Activated gamma-delta T cell treated with Interleukin-2 at 50 U/mL for 16 hours (primary cell): ENCODE measurements at regions not wholly inside any gene's neighbourhood (a gene's known extent, or its start where the extent isn't known, plus 50 kb on each side); places are given as distances from the start of the nearest gene placed in this dataset.

Experiments used
- DNase-seq: peaks from one replicate; pipeline ENCODE4 v3.0.0-alpha.2; 2020

GRCh38 chr4:11609751-11610150, 181.1 kb upstream of the HS3ST1 start:
- no peak for DNase-seq

- no peak for DNase-seq
Measured at GRCh38 chr4:11608992-11609391, 180.3 kb upstream of the HS3ST1 start.

- no peak for DNase-seq
Measured at GRCh38 chr4:11606078-11606477, 177.4 kb upstream of the HS3ST1 start.

GRCh38 chr4:11605597-11605996, 176.9 kb upstream of the HS3ST1 start:
- DNase-seq, result no peak

- no peak for DNase-seq
Measured at GRCh38 chr4:11604821-11605220, 176.1 kb upstream of the HS3ST1 start.

GRCh38 chr4:11603591-11604194, 175.0 kb upstream of the HS3ST1 start:
- DNase-seq, result no peak

- no peak for DNase-seq
Measured at GRCh38 chr4:11602606-11603340, 174.1 kb upstream of the HS3ST1 start.

- no peak for DNase-seq
Measured at GRCh38 chr4:11599064-11599463, 170.4 kb upstream of the HS3ST1 start.

- no peak for DNase-seq
Measured at GRCh38 chr4:11598591-11598990, 169.9 kb upstream of the HS3ST1 start.

- no peak for DNase-seq
Measured at GRCh38 chr4:11597506-11597905, 168.8 kb upstream of the HS3ST1 start.

GRCh38 chr4:11596989-11597388, 168.3 kb upstream of the HS3ST1 start:
- no peak for DNase-seq

GRCh38 chr4:11593576-11594116, 165.0 kb upstream of the HS3ST1 start:
- no peak for DNase-seq

- DNase-seq, result no peak
Measured at GRCh38 chr4:11592276-11592675, 163.6 kb upstream of the HS3ST1 start.

- DNase-seq, result no peak
Measured at GRCh38 chr4:11590132-11590531, 161.4 kb upstream of the HS3ST1 start.

GRCh38 chr4:11589676-11590075, 161.0 kb upstream of the HS3ST1 start:
- DNase-seq, result no peak

- DNase-seq, result no peak
Measured at GRCh38 chr4:11587797-11588196, 159.1 kb upstream of the HS3ST1 start.

- no peak for DNase-seq
Measured at GRCh38 chr4:11585506-11585905, 156.8 kb upstream of the HS3ST1 start.

GRCh38 chr4:11568511-11568910, 139.8 kb upstream of the HS3ST1 start:
- DNase-seq, result no peak

GRCh38 chr4:11566444-11567022, 137.8 kb upstream of the HS3ST1 start:
- DNase-seq, result no peak

- no peak for DNase-seq
Measured at GRCh38 chr4:11565899-11566298, 137.2 kb upstream of the HS3ST1 start.

GRCh38 chr4:11565213-11565612, 136.5 kb upstream of the HS3ST1 start:
- DNase-seq, result no peak

GRCh38 chr4:11564021-11564420, 135.3 kb upstream of the HS3ST1 start:
- DNase-seq, result no peak

- no peak for DNase-seq
Measured at GRCh38 chr4:11549525-11549924, 120.8 kb upstream of the HS3ST1 start.

- no peak for DNase-seq
Measured at GRCh38 chr4:11548597-11549082, 119.9 kb upstream of the HS3ST1 start.
